Liver (tissue), 3 donors: ENCODE measurements at regions not wholly inside any gene's neighbourhood (a gene's known extent, or its start where the extent isn't known, plus 50 kb on each side); places are given as distances from the start of the nearest gene placed in this dataset.
"Not testable (repeated sequence)": the region's sequence is repeated elsewhere in the genome, so short reads cannot be mapped to it uniquely, and the experiment has no call there.

Experiments used
- CTCF ChIP-seq: fragments of 150-350 bp; IDR thresholded peaks from 2 replicates; pipeline ENCODE4 v1.5.1; 2017; ENCODE audit warnings: improper control_type of control experiment, low read depth, low read length; ENCODE audit not compliant: missing input control
- EGR1 ChIP-seq, 2 donors: IDR thresholded peaks; 2 replicates each; pipeline ENCODE4 v1.6.1; 2016 to 2018; ENCODE audit warnings: antibody characterized with exemption in 2 of 2, low read depth in 2 of 2
- RAD21 ChIP-seq, 2 donors: IDR thresholded peaks; 2 replicates each; pipeline ENCODE4 v1.6.1; 2016; ENCODE audit warnings: antibody characterized with exemption in 2 of 2, mild to moderate bottlenecking in 2 of 2
- YY1 ChIP-seq: IDR thresholded peaks from 2 replicates; pipeline ENCODE4 v1.6.1; 2016; ENCODE audit warnings: antibody characterized with exemption, mild to moderate bottlenecking
- ZBTB33 ChIP-seq: IDR thresholded peaks from 2 replicates; pipeline ENCODE4 v1.6.1; 2016; ENCODE audit warnings: antibody characterized with exemption
- donor health status: healthy.
- donor health status: healthy.

DNA sequence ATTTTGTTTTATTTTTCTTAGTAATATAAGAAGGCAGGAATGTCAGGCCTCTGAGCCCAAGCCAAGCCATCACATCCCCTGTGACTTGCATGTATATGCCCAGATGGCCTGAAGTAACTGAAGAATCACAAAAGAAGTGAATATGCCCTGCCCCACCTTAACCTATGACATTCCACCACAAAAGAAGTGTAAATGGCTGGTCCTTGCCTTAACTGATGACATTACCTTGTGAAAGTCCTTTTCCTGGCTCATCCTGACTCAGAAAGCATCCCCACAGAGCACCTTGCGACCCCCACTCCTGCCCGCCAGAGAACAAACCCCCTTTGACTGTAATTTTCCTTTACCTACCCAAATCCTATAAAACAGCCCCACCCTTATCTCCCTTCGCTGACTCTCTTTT is 406.2 kb upstream of the RORB start:
- TF ChIP-seq CTCF; YY1; EGR1 (IDR thresholded peaks at IDR 0.05; ENCODE audit: low read depth in 2 of 2); ZBTB33; RAD21 (IDR thresholded peaks at IDR 0.05): not testable (repeated sequence)
